Endothelial cell of umbilical vein (primary cell): ENCODE measurements at regions not wholly inside any gene's neighbourhood (a gene's known extent, or its start where the extent isn't known, plus 50 kb on each side); places are given as distances from the start of the nearest gene placed in this dataset.

Source experiments
- BruUV-seq: library from RNA; stranded (reverse); fragments of 400-500 nt; replicated peaks from 2 replicates; lab custom pipeline; 2021; lab: Mats Ljungman, UMichigan
- CTCF ChIA-PET: fragments of 300-600, 350-600 bp; sonication (Branson Sonifier 250); formaldehyde crosslinking; loops from one replicate; lab custom pipeline; 2021; ENCODE audit warnings: antibody characterized with exemption, inconsistent platforms; lab: Charles Lee
- POLR2A ChIA-PET: fragments of 300-600, 350-600 bp; sonication (Branson Sonifier 250); formaldehyde crosslinking; loops from one replicate; lab custom pipeline; 2021; ENCODE audit warnings: antibody characterized with exemption, inconsistent platforms; lab: Charles Lee
- DNase-seq: peaks from one replicate; pipeline ENCODE4 v3.0.0-alpha.2; 2011; ENCODE audit warnings: low read depth, low spot score
- FAIRE-seq: peaks from 2 replicates; lab custom pipeline; 2011; peaks lifted over from hg19 to GRCh38; lab: Jason Lieb, UNC
- H2AFZ ChIP-seq: 2 replicates; pipeline ENCODE4 v1.6.0; 2012; ENCODE audit warnings: low read depth, low read length, control low read depth, inconsistent platforms
- H3K27ac ChIP-seq: 2 replicates; pipeline ENCODE4 v1.5.1; 2011; ENCODE audit warnings: low read depth, mild to moderate bottlenecking, control low read depth, low read length, moderate library complexity; ENCODE audit not compliant: insufficient read depth
- H3K27me3 ChIP-seq, 2 experiments: 2 replicates each; pipeline versions ENCODE4 v1.6.0 to v1.6.1; 2011; ENCODE audit warnings: low read length in 2 of 2, mixed read lengths in 1 of 2; ENCODE audit not compliant: control insufficient read depth in 2 of 2, insufficient read depth in 2 of 2
- H3K36me3 ChIP-seq, 2 experiments: 2 replicates in 1 of 2; 3 replicates in 1 of 2; pipeline ENCODE4 v1.5.1; 2011; ENCODE audit warnings: low read length in 2 of 2, mild to moderate bottlenecking in 1 of 2, moderate library complexity in 1 of 2; ENCODE audit not compliant: control insufficient read depth in 2 of 2, insufficient read depth in 2 of 2; ENCODE audit errors: extremely low read depth in 1 of 2
- H3K4me1 ChIP-seq: 3 replicates; pipeline ENCODE4 v1.5.1; 2011; ENCODE audit warnings: mild to moderate bottlenecking, low read length; ENCODE audit not compliant: control insufficient read depth, insufficient read depth; ENCODE audit errors: extremely low read depth
- H3K4me2 ChIP-seq: 2 replicates; pipeline ENCODE4 v1.6.1; 2011; ENCODE audit warnings: low read length, control low read depth, mixed read lengths; ENCODE audit not compliant: insufficient read depth
- H3K4me3 ChIP-seq, 3 experiments: fragments of 200-600 bp in 1 of 3; sonication (generic), shearing (Covaris generic) in 1 of 3; replicated peaks in 1 of 3; 2 replicates each; pipeline ENCODE4 v1.5.1; 2011 to 2016; ENCODE audit warnings: control low read depth in 3 of 3, low read length in 3 of 3, mild to moderate bottlenecking in 2 of 3, inconsistent platforms in 1 of 3, low read depth in 1 of 3, moderate library complexity in 1 of 3; ENCODE audit not compliant: insufficient read depth in 1 of 3
- H3K79me2 ChIP-seq: 2 replicates; pipeline ENCODE4 v1.6.0; 2012; ENCODE audit warnings: low read length, inconsistent platforms; ENCODE audit not compliant: control insufficient read depth, insufficient read depth
- H3K9ac ChIP-seq: replicated peaks from 2 replicates; pipeline ENCODE3; 2011; ENCODE audit warnings: low read length, control low read depth; ENCODE audit not compliant: insufficient read depth; ENCODE audit errors: extremely low read depth
- H3K9me1 ChIP-seq: replicated peaks from 3 replicates; pipeline ENCODE4 v1.6.0; 2011; ENCODE audit warnings: mild to moderate bottlenecking, low read length; ENCODE audit not compliant: control insufficient read depth, insufficient read depth; ENCODE audit errors: extremely low read depth
- H3K9me3 ChIP-seq: replicated peaks from 2 replicates; pipeline ENCODE4 v1.5.1; 2012; ENCODE audit warnings: low read length, inconsistent platforms; ENCODE audit not compliant: control insufficient read depth, insufficient read depth
- H4K20me1 ChIP-seq: replicated peaks from 2 replicates; pipeline ENCODE3; 2011; ENCODE audit warnings: mild to moderate bottlenecking, low read length; ENCODE audit not compliant: control insufficient read depth, insufficient read depth; ENCODE audit errors: extremely low read depth
- EZH2 ChIP-seq: IDR thresholded peaks from 2 replicates; pipeline ENCODE4 v1.6.1; 2012; ENCODE audit warnings: borderline replicate concordance, low read depth, mild to moderate bottlenecking, moderate library complexity, low read length, inconsistent platforms; ENCODE audit not compliant: severe bottlenecking
- FOS ChIP-seq: IDR thresholded peaks from 2 replicates; pipeline ENCODE4 v1.6.1; 2011; ENCODE audit warnings: mild to moderate bottlenecking, low read length, moderate library complexity, borderline replicate concordance; ENCODE audit not compliant: insufficient read depth
- GATA2 ChIP-seq: IDR thresholded peaks from 2 replicates; pipeline ENCODE4 v1.7.0; 2011; ENCODE audit warnings: low read depth, mild to moderate bottlenecking, moderate library complexity, mixed read lengths, low read length; ENCODE audit not compliant: insufficient read length, insufficient read depth
- JUN ChIP-seq: IDR thresholded peaks from 2 replicates; pipeline ENCODE4 v1.6.1; 2011; ENCODE audit warnings: borderline replicate concordance, low read depth; ENCODE audit not compliant: insufficient read length, insufficient read depth
- MYC ChIP-seq: IDR thresholded peaks from one replicate; pipeline ENCODE4 v1.6.1; 2011; ENCODE audit warnings: mild to moderate bottlenecking, low read depth, low read length
- POLR2A ChIP-seq: IDR thresholded peaks from 2 replicates; pipeline ENCODE4 v1.6.1; 2012; ENCODE audit warnings: low read depth, mild to moderate bottlenecking, control low read depth, low read length
- POLR2AphosphoS5 ChIP-seq: IDR thresholded peaks from 2 replicates; pipeline ENCODE4 v1.6.1; 2012; ENCODE audit warnings: low read depth, mild to moderate bottlenecking, control low read depth, low read length, moderate library complexity; ENCODE audit not compliant: insufficient read depth
- dilution Hi-C: fragments of 300-500 bp; cut with MboI; formaldehyde crosslinking; loops from one replicate; pipeline ENCODE4 v1.15.0; 2019; ENCODE audit warnings: low sequenced_read_pairs; ENCODE audit not compliant: extremely low pct_ligation_motif_present
- intact Hi-C: fragments of 100-400 bp; cut with micrococcal nuclease; formaldehyde crosslinking; loops from one replicate; pipeline ENCODE4 v1.10.0; 2022
- TF ChIP-seq, protein P1 (sequence below): IDR thresholded peaks from 2 replicates; pipeline ENCODE4 v1.6.1; 2011; ENCODE audit not compliant: insufficient read depth, insufficient read length
- TF ChIP-seq, protein P2 (sequence below), 2 donors: IDR thresholded peaks; 1 replicate in 1 of 2; 2 replicates in 1 of 2; pipeline ENCODE4 v1.5.1; 2011; ENCODE audit warnings: low read length in 2 of 2, mild to moderate bottlenecking in 2 of 2, moderate library complexity in 2 of 2, control low read depth in 1 of 2, inconsistent platforms in 1 of 2, low read depth in 1 of 2; ENCODE audit not compliant: insufficient read depth in 1 of 2; ENCODE audit errors: extremely low read depth in 1 of 2

DNA sequence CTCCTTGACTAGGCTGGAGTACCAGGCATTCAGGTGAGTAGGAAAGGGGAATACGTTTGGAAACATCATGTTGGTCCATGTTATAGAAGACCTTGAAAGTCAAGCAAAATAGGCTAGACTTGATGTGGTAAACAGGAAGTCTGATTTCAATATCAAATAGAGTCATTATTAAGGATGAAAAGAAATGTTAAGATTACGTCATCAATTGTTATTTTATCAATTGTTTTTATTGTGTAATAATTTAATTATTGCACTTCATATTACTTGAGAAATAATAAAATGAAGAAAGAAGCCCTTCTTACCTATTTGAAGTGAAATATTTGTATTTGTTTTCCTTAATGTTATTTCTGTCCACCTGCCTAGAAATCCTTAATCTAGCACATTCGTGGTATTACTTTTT is 361.0 kb upstream of the HAND2 start:
- no peak overlapping the region for H3K9ac ChIP-seq
- intact Hi-C loops = no loop called here
- FAIRE-seq (no peak), DNase-seq (no peak)
- BruUV-seq = no TSS peak
- H3K4me3 ChIP-seq = no peak overlapping the region
- H3K27me3 ChIP-seq = no peaks in the 10 kb centered on the region
- ChIA-PET CTCF (no interaction called here), POLR2A (no interaction called here)
- H3K36me3 ChIP-seq = no peaks in the 10 kb centered on the region
- H3K79me2 ChIP-seq = no peaks in the 10 kb centered on the region
- no peaks in the 10 kb centered on the region for H3K9me1 ChIP-seq
- H3K4me2 ChIP-seq = no peak overlapping the region
- dilution Hi-C loops = no loop called here
- H4K20me1 ChIP-seq = no peaks in the 10 kb centered on the region
- TF ChIP-seq FOS = no peak
- no peak for TF ChIP-seq POLR2A
- no peak for TF ChIP-seq EZH2
- H3K4me1 ChIP-seq = no peaks in the 10 kb centered on the region
- H2AFZ ChIP-seq = no peak overlapping the region
- peaks cover 3% of the 10 kb centered on the region for H3K9me3 ChIP-seq
- H3K27ac ChIP-seq = no peak overlapping the region

DNA sequence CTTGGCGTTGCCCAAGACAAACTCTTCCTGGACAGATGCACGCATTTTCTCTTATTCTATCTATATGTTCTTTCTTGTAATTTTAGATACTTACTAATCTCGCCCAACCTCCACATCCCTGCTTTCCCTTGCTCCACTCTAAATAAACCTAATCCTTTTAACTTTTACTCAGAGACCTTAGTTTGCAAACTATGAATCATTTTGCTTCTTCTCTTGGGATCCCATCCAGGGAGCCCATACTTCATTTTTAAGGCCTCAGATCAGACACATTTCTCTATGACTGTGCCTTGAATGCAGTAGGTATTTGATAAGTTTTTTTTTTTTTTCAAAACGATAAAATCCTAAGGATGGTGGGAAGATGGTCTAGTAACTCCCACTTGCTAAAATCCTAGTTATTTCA is 353.8 kb upstream of the HAND2 start:
- Histone ChIP-seq H3K9me1 (no peaks in the 10 kb centered on the region), H2AFZ (no peak overlapping the region), H3K9ac (no peak overlapping the region), H3K27me3 (no peaks in the 10 kb centered on the region), H4K20me1 (no peaks in the 10 kb centered on the region), H3K4me3 (no peak overlapping the region), H3K79me2 (no peaks in the 10 kb centered on the region), H3K36me3 (no peaks in the 10 kb centered on the region), H3K9me3 (no peaks in the 10 kb centered on the region), H3K4me2 (no peak overlapping the region), H3K27ac (no peak overlapping the region), H3K4me1 (no peaks in the 10 kb centered on the region)
- CTCF ChIA-PET = no interaction called here
- dilution Hi-C loops = no loop called here
- no TSS peak for BruUV-seq
- no peak for FAIRE-seq
- intact Hi-C loops = no loop called here
- no peak for DNase-seq
- POLR2A ChIA-PET = no interaction called here
- TF ChIP-seq FOS = no peak
- TF ChIP-seq, protein P1, sequence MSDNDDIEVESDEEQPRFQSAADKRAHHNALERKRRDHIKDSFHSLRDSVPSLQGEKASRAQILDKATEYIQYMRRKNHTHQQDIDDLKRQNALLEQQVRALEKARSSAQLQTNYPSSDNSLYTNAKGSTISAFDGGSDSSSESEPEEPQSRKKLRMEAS = no peak
- TF ChIP-seq GATA2 = no peak
- TF ChIP-seq, protein P2, sequence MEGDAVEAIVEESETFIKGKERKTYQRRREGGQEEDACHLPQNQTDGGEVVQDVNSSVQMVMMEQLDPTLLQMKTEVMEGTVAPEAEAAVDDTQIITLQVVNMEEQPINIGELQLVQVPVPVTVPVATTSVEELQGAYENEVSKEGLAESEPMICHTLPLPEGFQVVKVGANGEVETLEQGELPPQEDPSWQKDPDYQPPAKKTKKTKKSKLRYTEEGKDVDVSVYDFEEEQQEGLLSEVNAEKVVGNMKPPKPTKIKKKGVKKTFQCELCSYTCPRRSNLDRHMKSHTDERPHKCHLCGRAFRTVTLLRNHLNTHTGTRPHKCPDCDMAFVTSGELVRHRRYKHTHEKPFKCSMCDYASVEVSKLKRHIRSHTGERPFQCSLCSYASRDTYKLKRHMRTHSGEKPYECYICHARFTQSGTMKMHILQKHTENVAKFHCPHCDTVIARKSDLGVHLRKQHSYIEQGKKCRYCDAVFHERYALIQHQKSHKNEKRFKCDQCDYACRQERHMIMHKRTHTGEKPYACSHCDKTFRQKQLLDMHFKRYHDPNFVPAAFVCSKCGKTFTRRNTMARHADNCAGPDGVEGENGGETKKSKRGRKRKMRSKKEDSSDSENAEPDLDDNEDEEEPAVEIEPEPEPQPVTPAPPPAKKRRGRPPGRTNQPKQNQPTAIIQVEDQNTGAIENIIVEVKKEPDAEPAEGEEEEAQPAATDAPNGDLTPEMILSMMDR (IDR thresholded peaks at IDR 0.05; ENCODE audit: extremely low read depth in 1 of 2, insufficient read depth in 1 of 2, low read depth in 1 of 2, low read length in 2 of 2) = no peak
- no peak for TF ChIP-seq JUN
- TF ChIP-seq EZH2 = no peak
- no peak for TF ChIP-seq POLR2A
- TF ChIP-seq POLR2AphosphoS5 = no peak
- TF ChIP-seq MYC = no peak
